ENCODE measurements at regions not wholly inside any gene's neighbourhood (a gene's known extent, or its start where the extent isn't known, plus 50 kb on each side); places are given as distances from the start of the nearest gene placed in this dataset.

GRCh38 chr7:97381815-97382554 is 264.5 kb downstream of the SDHAF3 start:
- no peak for TF ChIP-seq CTCF (IDR thresholded peaks at IDR 0.05; ENCODE audit: low read length)
- TF ChIP-seq EZH2phosphoT487 (IDR thresholded peaks at IDR 0.05; ENCODE audit: low read length) = no peak

Data from MM.1S (cell line).